ENCODE measurements at regions not wholly inside any gene's neighbourhood (a gene's known extent, or its start where the extent isn't known, plus 50 kb on each side); places are given as distances from the start of the nearest gene placed in this dataset.

DNA sequence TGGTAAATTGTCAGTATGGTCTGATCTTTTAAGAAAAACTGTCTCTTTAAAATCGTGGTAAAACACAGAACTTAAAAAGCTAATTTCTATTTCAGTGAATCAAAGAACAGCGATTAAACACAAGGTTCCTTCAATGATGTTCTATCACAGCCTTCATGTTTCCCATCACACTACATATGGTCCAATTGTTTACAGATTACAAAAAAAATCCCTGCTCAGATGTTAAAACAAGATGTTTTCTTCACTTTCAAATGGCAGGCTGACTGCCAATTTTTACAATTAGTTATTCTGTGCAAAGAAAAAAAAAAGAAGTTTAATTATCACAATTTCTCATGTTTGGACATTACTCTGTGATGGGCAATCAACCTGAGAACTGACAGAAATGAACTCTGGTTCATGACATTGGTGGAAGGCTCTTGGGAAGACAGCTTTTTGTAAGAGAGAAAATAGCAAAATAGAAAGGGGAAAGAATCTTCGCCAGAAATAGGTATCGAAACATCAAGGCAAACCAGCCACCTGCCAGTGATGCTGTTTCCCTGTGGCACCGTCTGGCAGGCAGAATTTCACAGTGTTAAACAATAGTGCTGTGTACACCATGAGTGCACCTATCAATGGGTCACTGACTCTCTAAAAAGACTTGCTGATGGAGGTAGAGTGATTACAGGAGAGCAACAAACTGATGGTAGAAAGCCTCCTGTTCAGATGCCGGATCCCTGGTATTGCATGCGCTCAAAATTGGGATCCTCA, 1020.0 kb upstream of the ARRDC3 start (continued):
- TF ChIP-seq, protein P1, sequence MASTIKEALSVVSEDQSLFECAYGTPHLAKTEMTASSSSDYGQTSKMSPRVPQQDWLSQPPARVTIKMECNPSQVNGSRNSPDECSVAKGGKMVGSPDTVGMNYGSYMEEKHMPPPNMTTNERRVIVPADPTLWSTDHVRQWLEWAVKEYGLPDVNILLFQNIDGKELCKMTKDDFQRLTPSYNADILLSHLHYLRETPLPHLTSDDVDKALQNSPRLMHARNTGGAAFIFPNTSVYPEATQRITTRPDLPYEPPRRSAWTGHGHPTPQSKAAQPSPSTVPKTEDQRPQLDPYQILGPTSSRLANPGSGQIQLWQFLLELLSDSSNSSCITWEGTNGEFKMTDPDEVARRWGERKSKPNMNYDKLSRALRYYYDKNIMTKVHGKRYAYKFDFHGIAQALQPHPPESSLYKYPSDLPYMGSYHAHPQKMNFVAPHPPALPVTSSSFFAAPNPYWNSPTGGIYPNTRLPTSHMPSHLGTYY (CRISPR knock-in tag; IDR thresholded peaks at IDR 0.05): no peak
- TF ChIP-seq, protein P2, sequence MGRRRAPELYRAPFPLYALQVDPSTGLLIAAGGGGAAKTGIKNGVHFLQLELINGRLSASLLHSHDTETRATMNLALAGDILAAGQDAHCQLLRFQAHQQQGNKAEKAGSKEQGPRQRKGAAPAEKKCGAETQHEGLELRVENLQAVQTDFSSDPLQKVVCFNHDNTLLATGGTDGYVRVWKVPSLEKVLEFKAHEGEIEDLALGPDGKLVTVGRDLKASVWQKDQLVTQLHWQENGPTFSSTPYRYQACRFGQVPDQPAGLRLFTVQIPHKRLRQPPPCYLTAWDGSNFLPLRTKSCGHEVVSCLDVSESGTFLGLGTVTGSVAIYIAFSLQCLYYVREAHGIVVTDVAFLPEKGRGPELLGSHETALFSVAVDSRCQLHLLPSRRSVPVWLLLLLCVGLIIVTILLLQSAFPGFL (CRISPR knock-in tag; IDR thresholded peaks at IDR 0.05; ENCODE audit: borderline replicate concordance): no peak
- no peak for TF ChIP-seq SOX15 (CRISPR knock-in tag; IDR thresholded peaks at IDR 0.05)
- no peak for TF ChIP-seq NFATC4 (CRISPR knock-in tag; IDR thresholded peaks at IDR 0.05)
- TF ChIP-seq, protein P3, sequence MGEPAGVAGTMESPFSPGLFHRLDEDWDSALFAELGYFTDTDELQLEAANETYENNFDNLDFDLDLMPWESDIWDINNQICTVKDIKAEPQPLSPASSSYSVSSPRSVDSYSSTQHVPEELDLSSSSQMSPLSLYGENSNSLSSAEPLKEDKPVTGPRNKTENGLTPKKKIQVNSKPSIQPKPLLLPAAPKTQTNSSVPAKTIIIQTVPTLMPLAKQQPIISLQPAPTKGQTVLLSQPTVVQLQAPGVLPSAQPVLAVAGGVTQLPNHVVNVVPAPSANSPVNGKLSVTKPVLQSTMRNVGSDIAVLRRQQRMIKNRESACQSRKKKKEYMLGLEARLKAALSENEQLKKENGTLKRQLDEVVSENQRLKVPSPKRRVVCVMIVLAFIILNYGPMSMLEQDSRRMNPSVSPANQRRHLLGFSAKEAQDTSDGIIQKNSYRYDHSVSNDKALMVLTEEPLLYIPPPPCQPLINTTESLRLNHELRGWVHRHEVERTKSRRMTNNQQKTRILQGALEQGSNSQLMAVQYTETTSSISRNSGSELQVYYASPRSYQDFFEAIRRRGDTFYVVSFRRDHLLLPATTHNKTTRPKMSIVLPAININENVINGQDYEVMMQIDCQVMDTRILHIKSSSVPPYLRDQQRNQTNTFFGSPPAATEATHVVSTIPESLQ (CRISPR knock-in tag; IDR thresholded peaks at IDR 0.05): no peak
- TF ChIP-seq, protein P4, sequence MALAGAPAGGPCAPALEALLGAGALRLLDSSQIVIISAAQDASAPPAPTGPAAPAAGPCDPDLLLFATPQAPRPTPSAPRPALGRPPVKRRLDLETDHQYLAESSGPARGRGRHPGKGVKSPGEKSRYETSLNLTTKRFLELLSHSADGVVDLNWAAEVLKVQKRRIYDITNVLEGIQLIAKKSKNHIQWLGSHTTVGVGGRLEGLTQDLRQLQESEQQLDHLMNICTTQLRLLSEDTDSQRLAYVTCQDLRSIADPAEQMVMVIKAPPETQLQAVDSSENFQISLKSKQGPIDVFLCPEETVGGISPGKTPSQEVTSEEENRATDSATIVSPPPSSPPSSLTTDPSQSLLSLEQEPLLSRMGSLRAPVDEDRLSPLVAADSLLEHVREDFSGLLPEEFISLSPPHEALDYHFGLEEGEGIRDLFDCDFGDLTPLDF (CRISPR knock-in tag; IDR thresholded peaks at IDR 0.05): no peak
- TF ChIP-seq TCF7 (CRISPR knock-in tag; IDR thresholded peaks at IDR 0.05; ENCODE audit: low read depth): no peak
- TF ChIP-seq, protein P5, sequence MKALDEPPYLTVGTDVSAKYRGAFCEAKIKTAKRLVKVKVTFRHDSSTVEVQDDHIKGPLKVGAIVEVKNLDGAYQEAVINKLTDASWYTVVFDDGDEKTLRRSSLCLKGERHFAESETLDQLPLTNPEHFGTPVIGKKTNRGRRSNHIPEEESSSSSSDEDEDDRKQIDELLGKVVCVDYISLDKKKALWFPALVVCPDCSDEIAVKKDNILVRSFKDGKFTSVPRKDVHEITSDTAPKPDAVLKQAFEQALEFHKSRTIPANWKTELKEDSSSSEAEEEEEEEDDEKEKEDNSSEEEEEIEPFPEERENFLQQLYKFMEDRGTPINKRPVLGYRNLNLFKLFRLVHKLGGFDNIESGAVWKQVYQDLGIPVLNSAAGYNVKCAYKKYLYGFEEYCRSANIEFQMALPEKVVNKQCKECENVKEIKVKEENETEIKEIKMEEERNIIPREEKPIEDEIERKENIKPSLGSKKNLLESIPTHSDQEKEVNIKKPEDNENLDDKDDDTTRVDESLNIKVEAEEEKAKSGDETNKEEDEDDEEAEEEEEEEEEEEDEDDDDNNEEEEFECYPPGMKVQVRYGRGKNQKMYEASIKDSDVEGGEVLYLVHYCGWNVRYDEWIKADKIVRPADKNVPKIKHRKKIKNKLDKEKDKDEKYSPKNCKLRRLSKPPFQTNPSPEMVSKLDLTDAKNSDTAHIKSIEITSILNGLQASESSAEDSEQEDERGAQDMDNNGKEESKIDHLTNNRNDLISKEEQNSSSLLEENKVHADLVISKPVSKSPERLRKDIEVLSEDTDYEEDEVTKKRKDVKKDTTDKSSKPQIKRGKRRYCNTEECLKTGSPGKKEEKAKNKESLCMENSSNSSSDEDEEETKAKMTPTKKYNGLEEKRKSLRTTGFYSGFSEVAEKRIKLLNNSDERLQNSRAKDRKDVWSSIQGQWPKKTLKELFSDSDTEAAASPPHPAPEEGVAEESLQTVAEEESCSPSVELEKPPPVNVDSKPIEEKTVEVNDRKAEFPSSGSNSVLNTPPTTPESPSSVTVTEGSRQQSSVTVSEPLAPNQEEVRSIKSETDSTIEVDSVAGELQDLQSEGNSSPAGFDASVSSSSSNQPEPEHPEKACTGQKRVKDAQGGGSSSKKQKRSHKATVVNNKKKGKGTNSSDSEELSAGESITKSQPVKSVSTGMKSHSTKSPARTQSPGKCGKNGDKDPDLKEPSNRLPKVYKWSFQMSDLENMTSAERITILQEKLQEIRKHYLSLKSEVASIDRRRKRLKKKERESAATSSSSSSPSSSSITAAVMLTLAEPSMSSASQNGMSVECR (CRISPR knock-in tag; IDR thresholded peaks at IDR 0.05; ENCODE audit: borderline replicate concordance): no peak
- no peak for TF ChIP-seq RORB (CRISPR knock-in tag; IDR thresholded peaks at IDR 0.05)

DNA sequence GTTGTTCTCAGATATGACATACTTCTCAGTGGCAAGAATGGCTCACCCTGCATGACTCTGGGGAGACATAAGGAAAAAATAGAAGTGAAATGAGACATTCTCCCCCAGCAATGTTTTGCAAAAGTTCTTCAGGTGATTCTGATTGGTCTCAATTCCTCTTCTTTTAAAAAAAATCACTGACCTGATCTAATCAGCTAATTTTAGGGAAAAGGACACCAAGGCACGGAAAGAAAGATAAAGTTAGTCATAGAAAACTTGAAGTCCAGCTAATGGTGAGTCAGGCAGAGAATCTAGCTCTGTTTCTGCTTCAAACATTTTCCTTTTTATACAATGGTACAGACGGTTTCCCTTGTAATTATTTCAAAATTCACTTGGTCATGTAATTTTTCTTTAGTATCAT, 1018.9 kb upstream of the ARRDC3 start:
- Mint-ChIP-seq H3K4me1 (no peaks in the 10 kb centered on the region), H3K9me3 (no peaks in the 10 kb centered on the region; the same call in 1 of the 2 replicates), H3K36me3 (no peaks in the 10 kb centered on the region), H3K4me3 (no peak overlapping the region), H3K27ac (no peak overlapping the region; the same call in 1 of the 2 replicates), H3K27me3 (ENCODE audit: low read depth) (no peaks in the 10 kb centered on the region)
- ATAC-seq (no peak), DNase-seq (ENCODE audit: low spot score) (no peak)
- CTCF ChIA-PET: no interaction called here
- POLR2A ChIA-PET: no interaction called here
- TF ChIP-seq, protein P6, sequence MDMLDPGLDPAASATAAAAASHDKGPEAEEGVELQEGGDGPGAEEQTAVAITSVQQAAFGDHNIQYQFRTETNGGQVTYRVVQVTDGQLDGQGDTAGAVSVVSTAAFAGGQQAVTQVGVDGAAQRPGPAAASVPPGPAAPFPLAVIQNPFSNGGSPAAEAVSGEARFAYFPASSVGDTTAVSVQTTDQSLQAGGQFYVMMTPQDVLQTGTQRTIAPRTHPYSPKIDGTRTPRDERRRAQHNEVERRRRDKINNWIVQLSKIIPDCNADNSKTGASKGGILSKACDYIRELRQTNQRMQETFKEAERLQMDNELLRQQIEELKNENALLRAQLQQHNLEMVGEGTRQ (CRISPR knock-in tag; IDR thresholded peaks at IDR 0.05): no peak
- TF ChIP-seq OVOL2 (CRISPR knock-in tag; IDR thresholded peaks at IDR 0.05; ENCODE audit: borderline replicate concordance) (no peak), GRHL2 (CRISPR knock-in tag; IDR thresholded peaks at IDR 0.05; ENCODE audit: insufficient replicate concordance, severe bottlenecking) (no peak), ZNF232 (CRISPR knock-in tag; IDR thresholded peaks at IDR 0.05) (no peak), TP53 (CRISPR knock-in tag; IDR thresholded peaks at IDR 0.05) (no peak)
- TF ChIP-seq, protein P7, sequence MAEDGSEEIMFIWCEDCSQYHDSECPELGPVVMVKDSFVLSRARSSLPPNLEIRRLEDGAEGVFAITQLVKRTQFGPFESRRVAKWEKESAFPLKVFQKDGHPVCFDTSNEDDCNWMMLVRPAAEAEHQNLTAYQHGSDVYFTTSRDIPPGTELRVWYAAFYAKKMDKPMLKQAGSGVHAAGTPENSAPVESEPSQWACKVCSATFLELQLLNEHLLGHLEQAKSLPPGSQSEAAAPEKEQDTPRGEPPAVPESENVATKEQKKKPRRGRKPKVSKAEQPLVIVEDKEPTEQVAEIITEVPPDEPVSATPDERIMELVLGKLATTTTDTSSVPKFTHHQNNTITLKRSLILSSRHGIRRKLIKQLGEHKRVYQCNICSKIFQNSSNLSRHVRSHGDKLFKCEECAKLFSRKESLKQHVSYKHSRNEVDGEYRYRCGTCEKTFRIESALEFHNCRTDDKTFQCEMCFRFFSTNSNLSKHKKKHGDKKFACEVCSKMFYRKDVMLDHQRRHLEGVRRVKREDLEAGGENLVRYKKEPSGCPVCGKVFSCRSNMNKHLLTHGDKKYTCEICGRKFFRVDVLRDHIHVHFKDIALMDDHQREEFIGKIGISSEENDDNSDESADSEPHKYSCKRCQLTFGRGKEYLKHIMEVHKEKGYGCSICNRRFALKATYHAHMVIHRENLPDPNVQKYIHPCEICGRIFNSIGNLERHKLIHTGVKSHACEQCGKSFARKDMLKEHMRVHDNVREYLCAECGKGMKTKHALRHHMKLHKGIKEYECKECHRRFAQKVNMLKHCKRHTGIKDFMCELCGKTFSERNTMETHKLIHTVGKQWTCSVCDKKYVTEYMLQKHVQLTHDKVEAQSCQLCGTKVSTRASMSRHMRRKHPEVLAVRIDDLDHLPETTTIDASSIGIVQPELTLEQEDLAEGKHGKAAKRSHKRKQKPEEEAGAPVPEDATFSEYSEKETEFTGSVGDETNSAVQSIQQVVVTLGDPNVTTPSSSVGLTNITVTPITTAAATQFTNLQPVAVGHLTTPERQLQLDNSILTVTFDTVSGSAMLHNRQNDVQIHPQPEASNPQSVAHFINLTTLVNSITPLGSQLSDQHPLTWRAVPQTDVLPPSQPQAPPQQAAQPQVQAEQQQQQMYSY (CRISPR knock-in tag; IDR thresholded peaks at IDR 0.05): no peak
- TF ChIP-seq, protein P8, sequence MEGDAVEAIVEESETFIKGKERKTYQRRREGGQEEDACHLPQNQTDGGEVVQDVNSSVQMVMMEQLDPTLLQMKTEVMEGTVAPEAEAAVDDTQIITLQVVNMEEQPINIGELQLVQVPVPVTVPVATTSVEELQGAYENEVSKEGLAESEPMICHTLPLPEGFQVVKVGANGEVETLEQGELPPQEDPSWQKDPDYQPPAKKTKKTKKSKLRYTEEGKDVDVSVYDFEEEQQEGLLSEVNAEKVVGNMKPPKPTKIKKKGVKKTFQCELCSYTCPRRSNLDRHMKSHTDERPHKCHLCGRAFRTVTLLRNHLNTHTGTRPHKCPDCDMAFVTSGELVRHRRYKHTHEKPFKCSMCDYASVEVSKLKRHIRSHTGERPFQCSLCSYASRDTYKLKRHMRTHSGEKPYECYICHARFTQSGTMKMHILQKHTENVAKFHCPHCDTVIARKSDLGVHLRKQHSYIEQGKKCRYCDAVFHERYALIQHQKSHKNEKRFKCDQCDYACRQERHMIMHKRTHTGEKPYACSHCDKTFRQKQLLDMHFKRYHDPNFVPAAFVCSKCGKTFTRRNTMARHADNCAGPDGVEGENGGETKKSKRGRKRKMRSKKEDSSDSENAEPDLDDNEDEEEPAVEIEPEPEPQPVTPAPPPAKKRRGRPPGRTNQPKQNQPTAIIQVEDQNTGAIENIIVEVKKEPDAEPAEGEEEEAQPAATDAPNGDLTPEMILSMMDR (IDR thresholded peaks at IDR 0.05): no peak
- TF ChIP-seq, protein P9, sequence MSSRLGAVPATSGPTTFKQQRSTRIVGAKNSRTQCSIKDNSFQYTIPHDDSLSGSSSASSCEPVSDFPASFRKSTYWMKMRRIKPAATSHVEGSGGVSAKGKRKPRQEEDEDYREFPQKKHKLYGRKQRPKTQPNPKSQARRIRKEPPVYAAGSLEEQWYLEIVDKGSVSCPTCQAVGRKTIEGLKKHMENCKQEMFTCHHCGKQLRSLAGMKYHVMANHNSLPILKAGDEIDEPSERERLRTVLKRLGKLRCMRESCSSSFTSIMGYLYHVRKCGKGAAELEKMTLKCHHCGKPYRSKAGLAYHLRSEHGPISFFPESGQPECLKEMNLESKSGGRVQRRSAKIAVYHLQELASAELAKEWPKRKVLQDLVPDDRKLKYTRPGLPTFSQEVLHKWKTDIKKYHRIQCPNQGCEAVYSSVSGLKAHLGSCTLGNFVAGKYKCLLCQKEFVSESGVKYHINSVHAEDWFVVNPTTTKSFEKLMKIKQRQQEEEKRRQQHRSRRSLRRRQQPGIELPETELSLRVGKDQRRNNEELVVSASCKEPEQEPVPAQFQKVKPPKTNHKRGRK (CRISPR knock-in tag; IDR thresholded peaks at IDR 0.05; ENCODE audit: borderline replicate concordance): no peak
